NCI-H2081 (cell line): ENCODE measurements at regions not wholly inside any gene's neighbourhood (a gene's known extent, or its start where the extent isn't known, plus 50 kb on each side); places are given as distances from the start of the nearest gene placed in this dataset.

Experiments used
- DNase-seq, 2 experiments: peaks; one replicate each; lab custom pipeline; 2025; lab: John Stamatoyannopoulos, UW

- no peak for DNase-seq
These were observed 305.7 kb upstream of the NRIP1 start for GRCh38 chr21:15370462-15370975.

- no peak for DNase-seq
These were observed 309.1 kb upstream of the NRIP1 start for GRCh38 chr21:15373941-15374340.

- DNase-seq = peak in 1 of 2 experiments; percentile 7
These were observed 315.0 kb upstream of the NRIP1 start for GRCh38 chr21:15379776-15380175.

GRCh38 chr21:15383588-15383987 lies 318.8 kb upstream of the NRIP1 start:
- no peak for DNase-seq

GRCh38 chr21:15390049-15390448 lies 325.2 kb upstream of the NRIP1 start:
- DNase-seq = no peak

GRCh38 chr21:15397258-15397657 lies 332.5 kb upstream of the NRIP1 start:
- DNase-seq = no peak

- no peak for DNase-seq
These were observed 328.9 kb upstream of the USP25 start for GRCh38 chr21:15400905-15401304.

GRCh38 chr21:15401331-15401730 lies 328.5 kb upstream of the USP25 start:
- DNase-seq = no peak

GRCh38 chr21:15405214-15405613 lies 324.6 kb upstream of the USP25 start:
- DNase-seq = no peak

GRCh38 chr21:15406791-15407190 lies 323.0 kb upstream of the USP25 start:
- no peak for DNase-seq

GRCh38 chr21:15407585-15407984 lies 322.2 kb upstream of the USP25 start:
- no peak for DNase-seq

GRCh38 chr21:15408089-15408488 lies 321.7 kb upstream of the USP25 start:
- no peak for DNase-seq

- no peak for DNase-seq
These were observed 320.8 kb upstream of the USP25 start for GRCh38 chr21:15409031-15409430.

GRCh38 chr21:15410853-15411252 lies 318.9 kb upstream of the USP25 start:
- DNase-seq = no peak

- no peak for DNase-seq
These were observed 315.7 kb upstream of the USP25 start for GRCh38 chr21:15414057-15414456.

- no peak for DNase-seq
These were observed 314.1 kb upstream of the USP25 start for GRCh38 chr21:15415541-15416261.

- peak; percentile 56 to 59 for DNase-seq
These were observed 308.3 kb upstream of the USP25 start for GRCh38 chr21:15421441-15421881.

GRCh38 chr21:15421947-15422346 lies 307.8 kb upstream of the USP25 start:
- DNase-seq = no peak

GRCh38 chr21:15422783-15423182 lies 307.0 kb upstream of the USP25 start:
- no peak for DNase-seq

- DNase-seq = no peak
These were observed 305.9 kb upstream of the USP25 start for GRCh38 chr21:15423676-15424445.

GRCh38 chr21:15425049-15425448 lies 304.7 kb upstream of the USP25 start:
- DNase-seq = no peak

GRCh38 chr21:15430023-15430422 lies 299.8 kb upstream of the USP25 start:
- DNase-seq = no peak

- no peak for DNase-seq
These were observed 299.2 kb upstream of the USP25 start for GRCh38 chr21:15430577-15430976.
